AG08396 (cell line): ENCODE measurements at regions not wholly inside any gene's neighbourhood (a gene's known extent, or its start where the extent isn't known, plus 50 kb on each side); places are given as distances from the start of the nearest gene placed in this dataset.
"Not testable (repeated sequence)": the region's sequence is repeated elsewhere in the genome, so short reads cannot be mapped to it uniquely, and the experiment has no call there.

Experiments used
- DNase-seq: peaks from one replicate; pipeline ENCODE4 v3.0.0; 2012; ENCODE audit warnings: low spot score, mixed read lengths

GRCh38 chr2:238723740-238724320 lies 124.1 kb upstream of the TWIST2 start:
- not testable (repeated sequence) for DNase-seq

GRCh38 chr2:238724728-238725127 lies 123.2 kb upstream of the TWIST2 start:
- no peak for DNase-seq

- DNase-seq, result no peak
Observed at GRCh38 chr2:238725298-238725697, 122.6 kb upstream of the TWIST2 start.

- no peak for DNase-seq
Observed at GRCh38 chr2:238726670-238727584, 121.0 kb upstream of the TWIST2 start.

- DNase-seq, result peak; percentile 67
Observed at GRCh38 chr2:238727585-238728329, 120.1 kb upstream of the TWIST2 start.

GRCh38 chr2:238728330-238729260 lies 119.3 kb upstream of the TWIST2 start:
- DNase-seq, result peak; percentile 80

GRCh38 chr2:238729261-238729935 lies 118.5 kb upstream of the TWIST2 start:
- DNase-seq, result no peak

- no peak for DNase-seq
Observed at GRCh38 chr2:238730001-238730669, 117.8 kb upstream of the TWIST2 start.

- no peak for DNase-seq
Observed at GRCh38 chr2:238730881-238731280, 117.0 kb upstream of the TWIST2 start.

GRCh38 chr2:238731961-238732360 lies 115.9 kb upstream of the TWIST2 start:
- DNase-seq, result no peak

GRCh38 chr2:238738917-238739316 lies 109.0 kb upstream of the TWIST2 start:
- DNase-seq, result no peak

- DNase-seq, result no peak
Observed at GRCh38 chr2:238739668-238740067, 108.2 kb upstream of the TWIST2 start.

- no peak for DNase-seq
Observed at GRCh38 chr2:238741277-238741676, 106.6 kb upstream of the TWIST2 start.

GRCh38 chr2:238742066-238742465 lies 105.8 kb upstream of the TWIST2 start:
- DNase-seq, result no peak

GRCh38 chr2:238742664-238743063 lies 105.2 kb upstream of the TWIST2 start:
- no peak for DNase-seq

- no peak for DNase-seq
Observed at GRCh38 chr2:238743243-238744065, 104.4 kb upstream of the TWIST2 start.

- DNase-seq, result no peak
Observed at GRCh38 chr2:238744951-238745350, 102.9 kb upstream of the TWIST2 start.

- DNase-seq, result no peak
Observed at GRCh38 chr2:238745997-238746396, 101.9 kb upstream of the TWIST2 start.

- DNase-seq, result no peak
Observed at GRCh38 chr2:238747114-238747513, 100.8 kb upstream of the TWIST2 start.

- DNase-seq, result no peak
Observed at GRCh38 chr2:238747557-238747956, 100.3 kb upstream of the TWIST2 start.
